ENCODE measurements at regions not wholly inside any gene's neighbourhood (a gene's known extent, or its start where the extent isn't known, plus 50 kb on each side); places are given as distances from the start of the nearest gene placed in this dataset.

DNA sequence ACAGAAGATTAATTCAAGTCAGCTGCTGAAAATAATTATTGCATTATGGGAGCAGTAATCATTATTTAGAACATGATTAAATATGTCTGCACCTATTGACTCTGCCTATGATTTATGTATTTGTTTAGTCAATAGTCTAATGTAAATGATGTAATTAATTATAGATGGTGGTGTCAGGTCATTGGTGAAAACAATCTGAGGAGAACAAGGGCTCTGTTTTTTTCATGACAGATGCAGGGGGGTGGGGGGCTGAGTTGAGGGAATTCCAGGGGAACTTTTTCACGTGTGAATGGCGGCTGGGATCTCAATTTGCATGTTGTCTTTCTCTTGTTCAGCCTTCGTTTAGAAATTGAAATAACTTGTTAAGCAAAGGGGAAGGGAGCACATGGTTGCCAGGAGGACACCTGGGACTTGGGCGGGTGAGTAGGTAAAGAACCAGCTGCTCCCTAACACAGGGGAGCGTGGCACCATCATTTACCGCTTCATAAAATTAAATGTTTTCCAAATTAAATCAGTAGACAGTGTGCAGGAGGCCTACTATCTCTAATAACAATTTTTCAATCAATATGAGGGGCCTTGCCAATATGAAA is 65.4 kb downstream of the NKX6-1 start:
- TF ChIP-seq, protein P1, sequence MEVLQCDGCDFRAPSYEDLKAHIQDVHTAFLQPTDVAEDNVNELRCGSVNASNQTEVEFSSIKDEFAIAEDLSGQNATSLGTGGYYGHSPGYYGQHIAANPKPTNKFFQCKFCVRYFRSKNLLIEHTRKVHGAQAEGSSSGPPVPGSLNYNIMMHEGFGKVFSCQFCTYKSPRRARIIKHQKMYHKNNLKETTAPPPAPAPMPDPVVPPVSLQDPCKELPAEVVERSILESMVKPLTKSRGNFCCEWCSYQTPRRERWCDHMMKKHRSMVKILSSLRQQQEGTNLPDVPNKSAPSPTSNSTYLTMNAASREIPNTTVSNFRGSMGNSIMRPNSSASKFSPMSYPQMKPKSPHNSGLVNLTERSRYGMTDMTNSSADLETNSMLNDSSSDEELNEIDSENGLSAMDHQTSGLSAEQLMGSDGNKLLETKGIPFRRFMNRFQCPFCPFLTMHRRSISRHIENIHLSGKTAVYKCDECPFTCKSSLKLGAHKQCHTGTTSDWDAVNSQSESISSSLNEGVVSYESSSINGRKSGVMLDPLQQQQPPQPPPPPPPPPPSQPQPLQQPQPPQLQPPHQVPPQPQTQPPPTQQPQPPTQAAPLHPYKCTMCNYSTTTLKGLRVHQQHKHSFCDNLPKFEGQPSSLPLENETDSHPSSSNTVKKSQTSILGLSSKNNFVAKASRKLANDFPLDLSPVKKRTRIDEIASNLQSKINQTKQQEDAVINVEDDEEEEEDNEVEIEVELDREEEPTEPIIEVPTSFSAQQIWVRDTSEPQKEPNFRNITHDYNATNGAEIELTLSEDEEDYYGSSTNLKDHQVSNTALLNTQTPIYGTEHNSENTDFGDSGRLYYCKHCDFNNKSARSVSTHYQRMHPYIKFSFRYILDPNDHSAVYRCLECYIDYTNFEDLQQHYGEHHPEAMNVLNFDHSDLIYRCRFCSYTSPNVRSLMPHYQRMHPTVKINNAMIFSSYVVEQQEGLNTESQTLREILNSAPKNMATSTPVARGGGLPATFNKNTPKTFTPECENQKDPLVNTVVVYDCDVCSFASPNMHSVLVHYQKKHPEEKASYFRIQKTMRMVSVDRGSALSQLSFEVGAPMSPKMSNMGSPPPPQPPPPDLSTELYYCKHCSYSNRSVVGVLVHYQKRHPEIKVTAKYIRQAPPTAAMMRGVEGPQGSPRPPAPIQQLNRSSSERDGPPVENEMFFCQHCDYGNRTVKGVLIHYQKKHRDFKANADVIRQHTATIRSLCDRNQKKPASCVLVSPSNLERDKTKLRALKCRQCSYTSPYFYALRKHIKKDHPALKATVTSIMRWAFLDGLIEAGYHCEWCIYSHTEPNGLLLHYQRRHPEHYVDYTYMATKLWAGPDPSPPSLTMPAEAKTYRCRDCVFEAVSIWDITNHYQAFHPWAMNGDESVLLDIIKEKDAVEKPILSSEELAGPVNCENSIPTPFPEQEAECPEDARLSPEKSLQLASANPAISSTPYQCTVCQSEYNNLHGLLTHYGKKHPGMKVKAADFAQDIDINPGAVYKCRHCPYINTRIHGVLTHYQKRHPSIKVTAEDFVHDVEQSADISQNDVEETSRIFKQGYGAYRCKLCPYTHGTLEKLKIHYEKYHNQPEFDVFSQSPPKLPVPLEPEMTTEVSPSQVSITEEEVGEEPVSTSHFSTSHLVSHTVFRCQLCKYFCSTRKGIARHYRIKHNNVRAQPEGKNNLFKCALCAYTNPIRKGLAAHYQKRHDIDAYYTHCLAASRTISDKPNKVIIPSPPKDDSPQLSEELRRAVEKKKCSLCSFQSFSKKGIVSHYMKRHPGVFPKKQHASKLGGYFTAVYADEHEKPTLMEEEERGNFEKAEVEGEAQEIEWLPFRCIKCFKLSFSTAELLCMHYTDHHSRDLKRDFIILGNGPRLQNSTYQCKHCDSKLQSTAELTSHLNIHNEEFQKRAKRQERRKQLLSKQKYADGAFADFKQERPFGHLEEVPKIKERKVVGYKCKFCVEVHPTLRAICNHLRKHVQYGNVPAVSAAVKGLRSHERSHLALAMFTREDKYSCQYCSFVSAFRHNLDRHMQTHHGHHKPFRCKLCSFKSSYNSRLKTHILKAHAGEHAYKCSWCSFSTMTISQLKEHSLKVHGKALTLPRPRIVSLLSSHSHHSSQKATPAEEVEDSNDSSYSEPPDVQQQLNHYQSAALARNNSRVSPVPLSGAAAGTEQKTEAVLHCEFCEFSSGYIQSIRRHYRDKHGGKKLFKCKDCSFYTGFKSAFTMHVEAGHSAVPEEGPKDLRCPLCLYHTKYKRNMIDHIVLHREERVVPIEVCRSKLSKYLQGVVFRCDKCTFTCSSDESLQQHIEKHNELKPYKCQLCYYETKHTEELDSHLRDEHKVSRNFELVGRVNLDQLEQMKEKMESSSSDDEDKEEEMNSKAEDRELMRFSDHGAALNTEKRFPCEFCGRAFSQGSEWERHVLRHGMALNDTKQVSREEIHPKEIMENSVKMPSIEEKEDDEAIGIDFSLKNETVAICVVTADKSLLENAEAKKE (CRISPR knock-in tag; IDR thresholded peaks at IDR 0.05): no peak
- TF ChIP-seq JUNB (IDR thresholded peaks at IDR 0.05; ENCODE audit: unreplicated experiment) (no peak), POLR2AphosphoS5 (IDR thresholded peaks at IDR 0.05; ENCODE audit: low read depth) (no peak), EZH2phosphoT487 (IDR thresholded peaks at IDR 0.05; ENCODE audit: unreplicated experiment) (no peak), STAT1 (IDR thresholded peaks at IDR 0.05; ENCODE audit: unreplicated experiment) (no peak), CREB1 (CRISPR knock-in tag; IDR thresholded peaks at IDR 0.05; ENCODE audit: low read depth) (no peak), EZH2 (IDR thresholded peaks at IDR 0.05; ENCODE audit: low read depth, unreplicated experiment) (no peak), ZNF114 (CRISPR knock-in tag; IDR thresholded peaks at IDR 0.05) (no peak), NANOG (IDR thresholded peaks at IDR 0.05; ENCODE audit: borderline replicate concordance) (no peak), ZNF331 (CRISPR knock-in tag; IDR thresholded peaks at IDR 0.05; ENCODE audit: low read depth) (no peak)
- TF ChIP-seq, protein P2, sequence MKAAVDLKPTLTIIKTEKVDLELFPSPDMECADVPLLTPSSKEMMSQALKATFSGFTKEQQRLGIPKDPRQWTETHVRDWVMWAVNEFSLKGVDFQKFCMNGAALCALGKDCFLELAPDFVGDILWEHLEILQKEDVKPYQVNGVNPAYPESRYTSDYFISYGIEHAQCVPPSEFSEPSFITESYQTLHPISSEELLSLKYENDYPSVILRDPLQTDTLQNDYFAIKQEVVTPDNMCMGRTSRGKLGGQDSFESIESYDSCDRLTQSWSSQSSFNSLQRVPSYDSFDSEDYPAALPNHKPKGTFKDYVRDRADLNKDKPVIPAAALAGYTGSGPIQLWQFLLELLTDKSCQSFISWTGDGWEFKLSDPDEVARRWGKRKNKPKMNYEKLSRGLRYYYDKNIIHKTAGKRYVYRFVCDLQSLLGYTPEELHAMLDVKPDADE (IDR thresholded peaks at IDR 0.05): no peak
- TF ChIP-seq, protein P3, sequence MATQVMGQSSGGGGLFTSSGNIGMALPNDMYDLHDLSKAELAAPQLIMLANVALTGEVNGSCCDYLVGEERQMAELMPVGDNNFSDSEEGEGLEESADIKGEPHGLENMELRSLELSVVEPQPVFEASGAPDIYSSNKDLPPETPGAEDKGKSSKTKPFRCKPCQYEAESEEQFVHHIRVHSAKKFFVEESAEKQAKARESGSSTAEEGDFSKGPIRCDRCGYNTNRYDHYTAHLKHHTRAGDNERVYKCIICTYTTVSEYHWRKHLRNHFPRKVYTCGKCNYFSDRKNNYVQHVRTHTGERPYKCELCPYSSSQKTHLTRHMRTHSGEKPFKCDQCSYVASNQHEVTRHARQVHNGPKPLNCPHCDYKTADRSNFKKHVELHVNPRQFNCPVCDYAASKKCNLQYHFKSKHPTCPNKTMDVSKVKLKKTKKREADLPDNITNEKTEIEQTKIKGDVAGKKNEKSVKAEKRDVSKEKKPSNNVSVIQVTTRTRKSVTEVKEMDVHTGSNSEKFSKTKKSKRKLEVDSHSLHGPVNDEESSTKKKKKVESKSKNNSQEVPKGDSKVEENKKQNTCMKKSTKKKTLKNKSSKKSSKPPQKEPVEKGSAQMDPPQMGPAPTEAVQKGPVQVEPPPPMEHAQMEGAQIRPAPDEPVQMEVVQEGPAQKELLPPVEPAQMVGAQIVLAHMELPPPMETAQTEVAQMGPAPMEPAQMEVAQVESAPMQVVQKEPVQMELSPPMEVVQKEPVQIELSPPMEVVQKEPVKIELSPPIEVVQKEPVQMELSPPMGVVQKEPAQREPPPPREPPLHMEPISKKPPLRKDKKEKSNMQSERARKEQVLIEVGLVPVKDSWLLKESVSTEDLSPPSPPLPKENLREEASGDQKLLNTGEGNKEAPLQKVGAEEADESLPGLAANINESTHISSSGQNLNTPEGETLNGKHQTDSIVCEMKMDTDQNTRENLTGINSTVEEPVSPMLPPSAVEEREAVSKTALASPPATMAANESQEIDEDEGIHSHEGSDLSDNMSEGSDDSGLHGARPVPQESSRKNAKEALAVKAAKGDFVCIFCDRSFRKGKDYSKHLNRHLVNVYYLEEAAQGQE (IDR thresholded peaks at IDR 0.05; ENCODE audit: unreplicated experiment): no peak
- TF ChIP-seq, protein P4, sequence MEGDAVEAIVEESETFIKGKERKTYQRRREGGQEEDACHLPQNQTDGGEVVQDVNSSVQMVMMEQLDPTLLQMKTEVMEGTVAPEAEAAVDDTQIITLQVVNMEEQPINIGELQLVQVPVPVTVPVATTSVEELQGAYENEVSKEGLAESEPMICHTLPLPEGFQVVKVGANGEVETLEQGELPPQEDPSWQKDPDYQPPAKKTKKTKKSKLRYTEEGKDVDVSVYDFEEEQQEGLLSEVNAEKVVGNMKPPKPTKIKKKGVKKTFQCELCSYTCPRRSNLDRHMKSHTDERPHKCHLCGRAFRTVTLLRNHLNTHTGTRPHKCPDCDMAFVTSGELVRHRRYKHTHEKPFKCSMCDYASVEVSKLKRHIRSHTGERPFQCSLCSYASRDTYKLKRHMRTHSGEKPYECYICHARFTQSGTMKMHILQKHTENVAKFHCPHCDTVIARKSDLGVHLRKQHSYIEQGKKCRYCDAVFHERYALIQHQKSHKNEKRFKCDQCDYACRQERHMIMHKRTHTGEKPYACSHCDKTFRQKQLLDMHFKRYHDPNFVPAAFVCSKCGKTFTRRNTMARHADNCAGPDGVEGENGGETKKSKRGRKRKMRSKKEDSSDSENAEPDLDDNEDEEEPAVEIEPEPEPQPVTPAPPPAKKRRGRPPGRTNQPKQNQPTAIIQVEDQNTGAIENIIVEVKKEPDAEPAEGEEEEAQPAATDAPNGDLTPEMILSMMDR (conservative IDR thresholded peaks at IDR 0.05; ENCODE audit: low read depth in 2 of 2): no peak
- Histone ChIP-seq H3K4me3 (no peak overlapping the region), H3F3A (replicated peaks; ENCODE audit: low read depth) (no peaks in the 10 kb centered on the region), H3K4me2 (peak overlapping the region; percentile 43; the same call in 1 of the 2 replicates), H4K20me1 (replicated peaks; ENCODE audit: insufficient read depth) (no peaks in the 10 kb centered on the region), H3K27me3 (ENCODE audit: insufficient read depth) (no peaks in the 10 kb centered on the region), H3K9me2 (ENCODE audit: insufficient read depth) (no peaks in the 10 kb centered on the region), H3K79me2 (replicated peaks; ENCODE audit: insufficient read depth) (no peaks in the 10 kb centered on the region), H2AFZ (no peak overlapping the region), H3K36me3 (ENCODE audit: insufficient read depth) (no peaks in the 10 kb centered on the region), H3K4me1 (ENCODE audit: insufficient read depth) (no peaks in the 10 kb centered on the region), H3K27ac (ENCODE audit: low read depth) (no peak overlapping the region)
- ATAC-seq (no peak), DNase-seq (ENCODE audit: low spot score) (peak; percentile 12)
- no peak overlapping the region for H3K27ac Mint-ChIP-seq
- no peaks in the 10 kb centered on the region for H3K27me3 Mint-ChIP-seq (ENCODE audit: insufficient read depth, low read depth, poor library complexity)
- H3K4me1 Mint-ChIP-seq: peaks cover 12% of the 10 kb centered on the region; the same call in 2 of the 3 replicates
- no peaks in the 10 kb centered on the region for H3K36me3 Mint-ChIP-seq (ENCODE audit: low read depth)
- no peaks in the 10 kb centered on the region; the same call in 1 of the 3 replicates for H3K9me3 Mint-ChIP-seq
- no peak overlapping the region for H3K4me3 Mint-ChIP-seq

Data from GM23338 (cell line).